Fibroblast of the aortic adventitia (primary cell): ENCODE measurements at regions not wholly inside any gene's neighbourhood (a gene's known extent, or its start where the extent isn't known, plus 50 kb on each side); places are given as distances from the start of the nearest gene placed in this dataset.

ENCODE experiments used
- DNase-seq: peaks from one replicate; pipeline ENCODE4 v3.0.0-alpha.2; 2010; ENCODE audit warnings: low read depth
- H3K4me3 ChIP-seq: 2 replicates; pipeline ENCODE4 v1.5.1; 2011; ENCODE audit warnings: low read depth, mild to moderate bottlenecking, control low read depth, low read length, moderate library complexity
- CTCF ChIP-seq: IDR thresholded peaks from 2 replicates; pipeline ENCODE4 v1.5.1; 2011; ENCODE audit warnings: mild to moderate bottlenecking, low read length, control low read depth, inconsistent platforms; ENCODE audit not compliant: insufficient read depth

DNA sequence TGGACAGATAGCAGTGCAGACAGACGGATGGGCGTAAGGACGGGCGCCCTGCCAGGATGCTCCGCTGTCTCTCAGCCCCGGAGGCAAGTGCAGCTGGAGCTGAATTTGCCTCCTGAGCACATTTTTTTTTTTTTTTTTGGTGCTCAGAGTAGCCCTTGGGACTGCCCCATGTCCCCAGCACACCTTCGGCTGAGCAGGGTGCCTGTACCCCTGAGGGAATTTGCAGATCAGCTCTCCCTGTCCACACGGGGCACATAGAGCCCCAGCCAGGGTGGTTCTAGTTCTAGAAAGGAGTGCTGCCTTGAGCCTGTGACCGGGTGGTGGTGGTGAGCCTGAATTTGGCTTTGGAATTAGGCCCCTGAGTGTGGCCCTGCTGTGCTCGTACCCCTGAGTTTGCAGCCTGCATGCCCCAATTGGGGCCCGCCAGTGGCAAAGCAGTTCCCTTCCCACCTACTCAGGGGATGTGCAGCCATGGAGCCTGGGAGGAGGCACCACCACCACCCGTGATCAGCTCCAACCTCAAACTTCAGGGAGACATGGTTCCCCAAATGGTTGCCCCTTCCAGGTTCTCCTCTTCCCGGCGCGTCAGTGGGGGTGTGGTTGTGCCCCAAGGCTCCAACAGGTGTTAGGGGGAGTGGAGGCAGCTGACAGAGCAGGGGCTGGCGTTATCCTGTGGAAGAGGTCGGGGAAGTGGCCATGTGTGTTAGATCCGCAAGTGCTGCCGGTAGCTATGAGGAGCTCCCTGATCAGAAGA is 1232.7 kb downstream of the BRD1 start:
- DNase-seq: no peak
- no peak for TF ChIP-seq CTCF
- H3K4me3 ChIP-seq: no peak overlapping the region

DNA sequence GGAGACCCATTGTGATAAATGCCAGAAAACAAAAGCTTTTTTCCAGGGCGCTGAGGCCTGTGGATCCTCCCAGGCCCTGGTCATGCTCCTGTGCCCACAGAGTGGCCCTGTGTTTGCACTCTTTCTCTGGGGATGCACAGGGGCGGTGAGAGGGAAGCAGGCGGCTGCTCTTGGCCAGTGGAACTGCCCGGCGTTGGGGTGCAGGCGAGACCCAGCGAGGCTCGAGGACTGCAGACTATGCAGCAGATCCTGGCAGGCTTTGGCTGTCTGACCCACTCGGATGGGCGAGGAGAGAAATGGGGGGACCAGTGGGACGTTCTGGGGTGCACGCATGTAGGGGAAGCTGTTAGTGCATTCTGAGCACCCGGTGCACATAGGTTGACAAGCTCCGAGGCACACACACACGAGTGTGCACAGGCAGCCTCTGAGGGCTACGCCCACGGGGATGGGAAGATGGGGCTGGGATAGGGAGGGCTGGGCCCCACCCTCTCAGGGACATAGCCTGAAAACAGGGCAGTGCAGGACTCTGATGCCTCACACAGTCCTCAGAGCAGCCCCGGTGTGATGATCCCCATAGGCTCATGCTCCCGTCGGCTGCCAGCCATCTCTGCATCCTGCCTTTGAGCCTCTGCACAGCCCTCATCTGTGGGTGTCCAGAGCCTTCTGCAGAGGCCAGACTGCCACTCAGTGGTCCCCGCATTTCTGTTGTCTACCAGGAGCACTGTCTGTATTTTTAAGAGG is 1233.5 kb downstream of the BRD1 start:
- H3K4me3 ChIP-seq: no peak overlapping the region
- no peak for DNase-seq
- no peak for TF ChIP-seq CTCF

GRCh38 chr22:48593551-48593950 is 1234.1 kb downstream of the BRD1 start:
- no peak for TF ChIP-seq CTCF
- DNase-seq: no peak
- no peak overlapping the region for H3K4me3 ChIP-seq

GRCh38 chr22:48592931-48593330 is 1234.7 kb downstream of the BRD1 start:
- TF ChIP-seq CTCF: no peak
- no peak for DNase-seq

GRCh38 chr22:48592488-48592887 is 1235.2 kb downstream of the BRD1 start:
- no peak for TF ChIP-seq CTCF

More at GRCh38 chr22:48592931-48593330, 1234.7 kb downstream of the BRD1 start:
- H3K4me3 ChIP-seq: no peak overlapping the region

GRCh38 chr22:48592066-48592345 is 1235.7 kb downstream of the BRD1 start:
- no peak for DNase-seq
- no peak overlapping the region for H3K4me3 ChIP-seq
- TF ChIP-seq CTCF: no peak

More at GRCh38 chr22:48592488-48592887, 1235.2 kb downstream of the BRD1 start:
- H3K4me3 ChIP-seq: no peak overlapping the region
- no peak for DNase-seq
